Left renal pelvis (tissue), 4 donors: ENCODE measurements at regions not wholly inside any gene's neighbourhood (a gene's known extent, or its start where the extent isn't known, plus 50 kb on each side); places are given as distances from the start of the nearest gene placed in this dataset.
"Not testable (repeated sequence)": the region's sequence is repeated elsewhere in the genome, so short reads cannot be mapped to it uniquely, and the experiment has no call there.

Source experiments
- DNase-seq, 4 donors: peaks; one replicate each; pipeline ENCODE4 v3.0.0-alpha.2; 2013; ENCODE audit warnings: low read depth in 4 of 4, low spot score in 3 of 4

DNA sequence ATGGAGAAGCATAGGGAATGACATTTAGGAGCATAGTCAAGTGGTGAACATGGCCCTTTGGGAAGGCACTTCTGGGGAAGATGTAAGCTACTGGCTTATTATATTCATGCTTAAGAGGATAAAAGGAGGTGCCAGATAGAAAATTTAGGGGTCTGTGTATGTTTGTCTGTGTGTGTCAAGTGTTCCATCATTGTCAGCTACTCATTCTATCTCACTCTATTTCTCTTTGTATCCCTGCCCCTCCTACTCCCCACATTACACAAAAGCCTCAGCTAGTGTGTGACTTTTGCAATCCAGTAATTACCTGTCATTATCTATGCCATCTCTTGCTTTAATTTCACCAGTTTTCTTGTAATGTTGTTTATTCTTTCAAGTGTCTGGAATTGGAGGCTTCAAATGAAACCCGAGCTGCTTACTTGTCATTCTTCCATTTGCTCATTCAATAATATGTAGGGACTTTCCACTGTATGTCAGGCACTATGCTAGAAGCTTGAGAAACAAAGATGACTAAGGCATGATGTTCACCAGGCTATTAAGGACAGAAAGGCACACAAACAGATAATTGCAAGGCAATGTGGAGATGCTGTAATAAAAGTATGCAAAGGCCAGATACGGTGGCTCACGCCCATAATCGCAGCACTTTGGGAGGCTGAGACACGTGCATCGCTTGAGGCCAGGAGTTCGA lies 229.8 kb upstream of the TEX13C start:
- DNase-seq = no peak

DNA sequence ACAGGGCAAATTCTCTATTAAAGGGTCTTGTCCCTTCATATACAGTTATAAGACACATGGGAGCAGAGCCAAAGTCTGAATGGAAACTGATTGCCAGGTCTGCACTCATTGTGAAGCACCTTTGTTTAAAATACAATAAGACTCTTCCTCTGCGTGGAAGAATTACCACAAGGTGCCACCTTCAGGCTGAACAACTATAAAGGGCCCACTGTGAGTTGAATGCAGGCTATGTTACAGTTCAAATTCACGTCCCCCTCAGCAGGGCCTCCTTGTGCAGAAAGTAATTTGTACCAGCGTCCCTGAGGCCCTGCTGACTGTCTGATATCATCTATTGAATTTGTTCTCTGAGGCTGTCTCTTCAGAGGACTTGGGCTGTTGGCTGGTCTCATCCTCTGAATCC lies 225.8 kb upstream of the TEX13C start:
- no peak for DNase-seq

DNA sequence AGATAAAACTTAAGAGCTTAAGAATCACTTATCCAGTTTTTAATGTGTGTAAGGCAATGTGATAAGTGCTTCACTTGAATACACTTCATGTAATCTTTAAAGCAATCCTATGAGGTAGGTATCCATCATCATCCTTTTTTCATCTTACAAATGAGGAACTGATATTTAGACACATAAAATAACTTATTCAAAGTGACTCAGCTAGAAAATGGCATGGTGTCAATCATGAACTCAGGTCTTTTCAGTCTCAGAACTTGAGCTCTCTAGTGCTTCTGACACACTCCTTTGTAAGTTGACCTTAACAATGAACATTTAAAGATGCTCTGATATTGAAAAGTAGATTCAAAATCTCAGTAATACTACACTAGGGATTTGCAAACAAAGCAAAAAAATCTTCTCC lies 224.8 kb upstream of the TEX13C start:
- no peak for DNase-seq

DNA sequence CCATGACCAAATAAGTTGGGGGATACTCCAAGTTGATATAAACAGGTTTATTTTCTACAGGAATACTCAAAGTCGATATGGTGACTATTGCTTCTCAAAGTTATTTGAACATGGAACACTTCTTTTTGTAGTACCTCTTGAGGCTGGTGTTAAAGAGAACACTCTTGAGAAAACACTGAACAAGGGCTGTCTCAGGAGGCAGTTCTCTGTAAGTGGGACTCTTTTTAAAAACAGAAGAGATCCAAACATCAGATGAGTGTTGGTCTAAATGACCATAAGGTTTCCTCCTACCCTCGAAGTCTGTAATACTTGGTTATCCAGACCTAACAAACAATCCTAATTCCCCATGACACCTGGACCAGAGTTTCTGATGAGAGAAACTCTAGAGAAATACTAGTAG lies 223.2 kb upstream of the TEX13C start:
- no peak for DNase-seq

DNA sequence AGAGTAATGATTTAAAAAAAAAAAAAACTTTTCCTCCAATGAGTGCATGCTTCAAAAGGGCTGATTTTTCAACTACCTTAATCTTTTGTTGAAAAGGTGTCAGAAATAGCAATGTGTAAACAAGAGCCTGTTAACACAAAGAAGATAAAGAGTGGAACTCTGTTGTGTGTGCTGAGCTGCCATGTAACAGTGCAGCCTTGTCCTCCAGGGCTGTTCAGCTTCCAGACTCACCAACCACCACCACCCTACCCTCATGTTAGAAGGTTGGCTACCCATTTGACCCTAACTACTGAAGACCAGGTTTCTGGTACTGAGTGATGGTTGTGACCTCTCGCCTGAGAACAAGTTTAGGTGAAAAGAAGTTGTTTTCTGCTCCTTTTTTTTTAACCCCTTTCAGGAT lies 222.8 kb upstream of the TEX13C start:
- no peak for DNase-seq

DNA sequence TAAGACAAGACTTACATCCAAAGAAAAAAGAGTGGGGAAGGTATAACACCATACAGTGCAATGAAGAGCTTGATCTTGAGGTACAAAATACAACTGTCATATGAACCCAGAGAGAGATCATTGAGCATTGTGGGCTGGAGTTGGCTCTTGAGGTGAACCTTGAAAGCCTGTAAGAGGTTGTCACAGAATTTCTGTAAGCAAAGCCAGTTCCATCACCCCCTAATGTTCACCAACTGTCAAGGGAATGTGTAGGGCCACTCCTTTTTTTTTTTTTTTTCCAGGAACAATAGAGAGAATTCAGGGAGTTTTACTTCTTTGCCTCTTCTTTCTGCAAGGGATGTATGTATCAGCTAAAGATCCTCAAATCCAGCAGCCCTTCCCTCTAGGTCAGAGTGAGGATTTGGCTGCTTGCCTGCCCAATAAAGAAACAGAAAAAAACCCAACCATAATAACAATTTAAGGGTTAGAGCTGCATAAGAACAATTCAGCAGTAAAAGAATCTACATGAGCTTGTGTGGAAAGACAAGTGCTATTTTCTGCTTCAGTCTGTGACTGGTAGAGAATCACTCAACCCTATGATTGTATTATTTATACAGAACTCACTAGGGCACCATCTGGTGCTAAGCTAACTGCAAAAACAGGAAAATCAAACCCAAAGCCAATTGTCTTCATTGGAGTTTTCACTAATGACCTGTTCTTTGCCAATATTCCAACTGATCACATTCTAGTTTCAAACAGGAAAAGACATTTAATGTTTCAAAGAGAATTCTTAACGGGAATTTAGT lies 217.5 kb upstream of the TEX13C start:
- DNase-seq = no peak

DNA sequence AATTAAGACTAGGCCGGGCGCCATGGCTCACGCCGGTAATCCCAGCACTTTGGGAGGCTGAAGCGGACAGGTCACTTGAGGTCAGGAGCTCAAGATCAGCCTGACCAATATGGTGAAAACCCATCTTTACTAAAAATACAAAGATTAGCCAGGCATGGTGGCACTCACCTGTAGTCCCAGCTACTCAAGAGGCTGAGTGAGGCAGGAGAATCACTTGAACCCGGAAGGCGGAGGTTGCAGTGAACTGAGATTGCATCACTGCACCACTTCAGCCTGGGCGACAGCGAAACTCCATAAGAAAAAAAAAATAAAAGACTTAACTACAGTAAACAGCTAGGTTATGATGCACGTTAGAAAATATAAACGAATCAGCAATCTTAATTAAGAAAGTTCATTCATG lies 216.0 kb upstream of the TEX13C start:
- no peak for DNase-seq

DNA sequence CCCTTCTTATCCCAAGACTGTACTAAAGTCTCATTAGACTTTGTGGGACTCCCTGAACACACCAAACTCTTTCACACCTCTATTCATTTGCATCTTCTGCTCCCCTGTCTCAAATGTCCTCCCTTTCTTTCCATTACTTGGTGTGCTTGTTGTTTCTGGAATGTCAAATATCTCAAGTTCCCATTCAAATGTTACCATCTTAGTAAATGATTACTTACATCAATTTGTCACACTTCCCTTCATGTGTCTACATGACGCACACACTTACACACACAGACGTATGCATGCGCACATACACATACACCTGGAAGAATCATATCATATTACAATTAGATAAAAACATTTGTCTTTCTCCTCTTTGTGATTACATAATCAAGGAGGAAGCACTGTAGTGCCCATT lies 210.8 kb upstream of the TEX13C start:
- DNase-seq = no peak

DNA sequence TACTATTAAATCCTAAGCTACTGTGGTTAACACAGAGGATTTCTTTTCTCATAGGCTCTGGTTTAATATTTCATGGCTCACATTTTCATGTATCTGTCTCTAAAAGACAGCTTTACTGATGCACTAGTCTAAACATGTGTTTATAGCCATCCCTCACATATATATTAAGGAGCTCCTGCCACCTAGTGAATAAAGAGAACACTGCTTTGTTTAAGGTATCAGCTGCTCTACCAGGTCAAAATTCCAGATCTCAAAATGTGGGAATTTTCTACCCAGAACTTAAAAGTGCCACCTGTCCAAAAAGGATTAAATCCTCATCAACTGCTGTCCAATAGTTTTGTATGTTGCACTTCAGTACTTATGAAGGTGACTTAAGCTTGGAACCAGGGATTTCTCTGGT lies 188.5 kb upstream of the TEX13C start:
- no peak for DNase-seq

DNA sequence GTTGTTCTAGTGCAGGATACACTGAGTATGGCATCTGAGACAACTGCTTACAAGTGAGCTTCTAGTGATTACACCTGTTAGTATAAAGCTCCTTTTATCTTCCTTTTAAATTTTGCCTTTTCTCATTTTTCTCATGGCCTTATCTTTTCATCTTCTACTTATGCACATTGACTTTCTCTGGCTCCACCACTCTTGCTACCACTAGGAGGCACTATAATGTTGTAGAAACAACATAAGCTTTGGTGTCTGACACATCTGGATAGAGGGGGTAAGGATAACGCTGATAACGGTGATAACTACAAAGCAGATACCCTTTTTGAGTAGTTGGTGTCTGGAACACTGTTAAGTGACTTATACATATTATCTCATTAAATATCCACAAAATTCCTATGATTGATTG lies 187.4 kb upstream of the TEX13C start:
- no peak for DNase-seq

DNA sequence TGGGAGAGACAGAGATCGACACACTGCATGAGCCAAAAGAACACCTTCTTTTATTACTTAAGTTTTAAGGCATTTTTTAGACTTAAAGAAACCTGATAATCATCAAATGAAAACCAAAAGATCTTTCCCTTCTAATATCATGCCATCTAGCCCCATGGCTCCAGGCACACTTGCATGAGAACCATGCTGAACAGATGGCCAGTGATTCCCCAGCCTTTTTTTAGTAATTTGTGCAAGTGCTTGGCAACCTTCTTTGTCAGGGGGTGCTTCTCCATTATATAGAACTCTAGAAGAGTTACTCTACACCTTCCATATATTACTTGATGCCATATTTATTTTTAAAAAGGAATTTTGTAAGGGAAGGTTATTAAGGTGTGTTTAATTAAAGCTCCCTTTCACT lies 182.2 kb upstream of the TEX13C start:
- DNase-seq = no peak

DNA sequence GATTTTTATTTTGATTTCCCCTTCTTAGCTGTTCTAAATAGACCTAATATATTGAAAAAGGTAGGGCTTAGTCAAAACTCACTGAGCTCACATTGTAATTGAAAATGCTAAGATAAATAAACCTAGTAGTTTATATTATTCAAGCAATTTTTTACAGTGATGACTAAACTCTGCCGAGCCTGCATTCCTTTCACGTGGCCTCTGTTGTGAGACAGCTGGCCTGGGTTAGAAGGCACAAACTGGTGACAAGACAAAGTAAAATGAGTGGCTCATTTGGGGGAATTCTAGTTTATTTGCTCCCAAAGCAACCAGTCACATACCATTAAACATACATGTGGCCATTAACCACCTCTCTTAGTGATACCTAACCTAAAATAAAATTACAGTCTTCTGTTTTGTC lies 169.4 kb upstream of the TEX13C start:
- DNase-seq = no peak

DNA sequence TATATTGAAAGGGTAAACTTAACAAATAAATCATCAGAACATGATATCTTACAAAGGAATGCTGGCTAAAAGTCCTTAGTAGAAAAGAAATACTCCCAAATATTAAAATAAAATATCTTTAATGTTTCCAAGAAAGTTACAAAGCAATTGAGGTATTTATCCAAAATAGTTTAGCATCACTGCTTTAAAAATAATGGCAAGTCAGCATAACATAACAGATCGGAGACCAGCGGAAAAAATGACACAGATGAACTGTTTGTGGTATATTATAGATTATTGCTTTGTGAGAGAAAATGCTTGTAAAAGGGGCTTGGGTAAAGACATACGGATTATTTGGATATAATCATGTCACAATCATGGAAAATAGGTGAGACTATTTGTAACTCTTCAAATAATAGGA lies 168.5 kb upstream of the TEX13C start:
- DNase-seq = no peak

DNA sequence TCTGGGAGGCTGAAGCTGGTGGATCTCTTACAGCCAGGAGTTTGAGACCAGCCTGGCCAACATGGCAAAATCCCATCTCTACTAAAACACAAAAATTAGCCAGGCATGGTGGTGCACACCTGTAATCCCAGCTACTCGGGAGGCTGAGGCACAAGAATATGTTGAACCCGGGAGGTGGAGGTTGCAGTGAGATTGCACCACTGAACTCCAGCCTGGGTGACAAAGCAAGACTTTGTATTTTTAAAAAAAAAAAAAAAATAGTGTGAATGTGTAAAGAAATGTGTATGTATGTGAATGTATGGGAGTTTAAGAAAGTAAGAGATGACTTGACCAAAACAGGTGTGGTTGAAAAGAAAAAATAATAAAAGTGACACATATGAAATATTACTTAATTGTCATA lies 167.7 kb upstream of the TEX13C start:
- DNase-seq = no peak

DNA sequence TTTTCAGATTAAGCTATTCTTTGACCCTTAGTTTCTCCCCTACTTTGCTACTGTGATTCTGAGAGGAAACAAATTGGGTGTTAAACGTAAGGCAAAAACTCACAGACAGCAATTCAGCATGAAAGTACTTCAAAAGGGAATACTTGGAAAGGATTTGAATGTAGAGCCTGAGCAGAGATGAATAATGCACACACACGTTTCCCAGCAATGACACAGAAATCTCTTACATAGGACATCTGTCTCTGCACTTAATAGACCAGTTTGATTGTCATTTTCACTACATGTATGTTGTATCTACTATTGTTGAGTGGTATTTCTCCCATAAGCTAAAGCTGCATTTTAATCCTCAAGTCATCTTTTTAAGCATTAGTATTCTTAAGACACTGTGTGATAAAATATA lies 166.1 kb upstream of the TEX13C start:
- no peak for DNase-seq

DNA sequence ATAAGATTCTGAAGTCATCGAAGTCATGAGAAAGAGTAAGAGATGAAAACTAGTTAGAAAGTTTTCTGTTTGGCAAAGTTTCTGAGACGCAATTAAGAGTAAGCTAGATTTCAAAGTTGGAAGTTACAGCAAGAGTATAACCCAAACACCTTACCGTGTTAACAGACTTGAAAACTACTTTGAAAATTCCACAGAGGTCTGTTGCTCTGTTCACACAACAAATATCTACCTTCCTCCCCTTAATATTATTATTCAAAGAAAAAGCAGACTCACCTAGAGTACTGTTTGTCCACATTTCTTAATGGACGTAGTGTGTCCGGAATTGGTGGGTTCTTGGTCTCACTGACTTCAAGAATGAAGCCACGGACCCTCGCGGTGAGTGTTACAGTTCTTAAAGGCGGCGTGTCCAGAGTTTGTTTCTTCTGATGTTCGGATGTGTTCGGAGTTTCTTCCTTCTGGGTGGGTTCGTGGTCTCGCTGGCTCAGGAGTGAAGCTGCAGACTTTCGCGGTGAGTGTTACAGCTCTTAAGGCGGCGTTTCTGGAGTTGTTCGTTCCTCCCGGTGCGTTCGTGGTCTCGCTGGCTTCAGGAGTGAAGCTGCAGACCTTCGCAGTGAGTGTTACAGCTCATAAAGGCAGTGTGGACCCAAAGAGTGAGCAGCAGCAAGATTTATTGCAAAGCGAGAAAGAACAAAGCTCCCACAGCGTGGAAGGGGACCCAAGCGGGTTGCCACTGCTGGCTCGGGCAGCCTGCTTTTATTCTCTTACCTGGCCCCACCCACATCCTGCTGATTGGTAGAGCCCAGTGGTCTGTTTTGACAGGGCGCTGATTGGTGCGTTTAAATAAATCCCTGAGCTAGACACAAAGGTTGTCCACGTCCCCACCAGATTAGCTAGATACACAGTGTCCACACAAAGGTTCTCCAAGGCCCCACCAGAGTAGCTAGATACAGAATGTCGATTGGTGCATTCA lies 165.1 kb upstream of the TEX13C start:
- not testable (repeated sequence) for DNase-seq

DNA sequence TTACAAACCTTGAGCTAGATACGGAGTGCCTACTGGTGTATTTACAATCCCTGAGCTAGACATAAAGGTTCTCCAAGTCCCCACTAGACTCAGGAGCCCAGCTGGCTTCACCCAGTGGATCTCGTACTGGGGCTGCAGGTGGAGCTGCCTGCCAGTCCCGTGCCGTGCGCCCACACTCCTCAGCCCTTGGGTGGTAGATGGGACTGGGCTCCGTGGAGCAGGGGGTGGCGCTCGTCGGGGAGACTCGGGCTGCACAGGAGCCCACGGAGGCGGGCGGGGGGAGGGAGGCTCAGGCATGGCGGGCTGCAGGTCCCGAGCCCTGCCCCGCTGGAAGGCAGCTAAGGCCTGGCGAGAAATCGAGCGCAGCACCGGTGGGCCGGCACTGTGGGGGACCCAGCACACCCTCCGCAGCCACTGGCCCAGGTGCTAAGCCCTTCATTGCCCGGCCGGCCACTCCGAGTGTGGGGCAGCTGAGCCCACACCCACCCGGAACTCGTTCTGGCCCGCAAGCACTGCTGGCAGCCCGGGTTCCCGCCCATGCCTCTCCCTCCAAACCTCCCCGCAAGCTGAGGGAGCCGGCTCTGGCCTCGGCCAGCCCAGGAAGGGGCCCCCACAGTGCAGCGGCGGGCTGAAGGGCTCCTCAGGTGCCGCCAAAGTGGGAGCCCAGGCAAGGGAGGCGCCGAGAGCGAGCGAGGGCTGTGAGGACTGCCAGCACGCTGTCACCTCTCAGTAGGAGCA lies 164.2 kb upstream of the TEX13C start:
- DNase-seq = not testable (repeated sequence)

DNA sequence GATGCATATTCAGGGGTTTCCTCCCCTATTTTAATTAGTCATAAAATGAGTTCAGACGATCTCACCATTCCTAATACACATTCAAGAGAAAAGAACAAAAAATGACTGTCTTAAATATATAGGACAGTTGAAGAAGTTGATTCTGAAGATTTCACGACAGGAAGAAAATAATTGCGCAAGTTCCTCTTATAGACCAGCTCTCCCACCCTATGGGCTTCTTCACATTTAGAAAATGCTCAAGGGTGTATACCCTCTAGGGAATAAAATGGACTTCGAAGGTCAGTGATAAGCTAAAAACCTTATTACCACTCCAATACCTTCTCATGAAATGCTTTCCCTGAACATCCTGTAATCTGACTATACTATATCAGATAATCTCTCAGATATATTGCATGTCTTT lies 149.2 kb upstream of the TEX13C start:
- DNase-seq = no peak

DNA sequence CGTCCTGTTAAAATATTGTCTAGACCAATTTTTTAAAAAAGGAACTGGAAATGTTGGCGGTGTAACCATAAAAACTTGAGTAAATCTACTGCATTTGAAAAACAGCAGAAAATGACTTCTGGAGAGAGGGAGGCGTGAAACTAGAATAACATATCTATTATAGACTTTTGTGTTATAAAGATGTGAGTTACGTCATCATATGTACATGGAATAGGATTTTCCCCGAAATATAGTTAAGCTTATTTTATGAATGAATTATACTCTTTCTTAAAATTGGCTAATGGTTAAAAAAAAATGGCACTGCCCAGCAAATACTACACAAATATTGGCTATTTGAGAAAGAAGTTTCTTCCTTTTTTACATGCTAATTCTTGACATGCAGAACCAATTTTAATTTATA lies 147.1 kb upstream of the TEX13C start:
- DNase-seq = no peak

DNA sequence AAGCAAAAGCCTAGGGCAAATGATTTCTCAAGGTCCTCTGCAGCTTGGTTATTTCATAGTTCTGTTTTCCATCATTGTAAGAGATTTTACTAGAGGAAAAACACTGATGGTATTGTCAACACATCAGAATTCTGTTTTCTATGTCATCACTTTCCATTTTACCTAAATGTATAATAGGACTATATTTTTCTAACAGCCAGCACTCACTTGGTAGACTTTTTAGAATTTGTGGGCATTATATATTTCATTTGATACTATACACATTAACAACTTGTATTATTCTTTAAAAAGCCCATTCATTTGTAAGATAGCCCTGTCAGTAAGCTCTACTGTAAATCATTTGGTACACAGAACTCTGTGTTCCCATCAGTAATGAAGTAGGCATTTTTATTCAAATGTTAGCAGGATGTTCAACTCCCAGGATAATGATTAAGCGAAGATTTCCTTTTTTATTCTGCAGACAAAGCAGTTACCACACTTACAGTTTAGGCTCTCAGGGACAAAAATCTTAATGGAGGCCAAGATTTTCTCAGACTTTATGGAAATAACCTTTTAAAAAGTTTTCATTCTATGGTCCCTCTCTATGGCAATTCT lies 143.6 kb upstream of the TEX13C start:
- DNase-seq = no peak
